GM21528 (cell line): ENCODE measurements at regions not wholly inside any gene's neighbourhood (a gene's known extent, or its start where the extent isn't known, plus 50 kb on each side); places are given as distances from the start of the nearest gene placed in this dataset.

ENCODE experiments used
- ATAC-seq: cut with Tn5 transposase; IDR thresholded peaks from one replicate; pipeline ENCODE4 v1.9.1; 2021; ENCODE audit warnings: mild to moderate bottlenecking, moderate library complexity; ENCODE audit not compliant: unreplicated experiment, low FRiP score

DNA sequence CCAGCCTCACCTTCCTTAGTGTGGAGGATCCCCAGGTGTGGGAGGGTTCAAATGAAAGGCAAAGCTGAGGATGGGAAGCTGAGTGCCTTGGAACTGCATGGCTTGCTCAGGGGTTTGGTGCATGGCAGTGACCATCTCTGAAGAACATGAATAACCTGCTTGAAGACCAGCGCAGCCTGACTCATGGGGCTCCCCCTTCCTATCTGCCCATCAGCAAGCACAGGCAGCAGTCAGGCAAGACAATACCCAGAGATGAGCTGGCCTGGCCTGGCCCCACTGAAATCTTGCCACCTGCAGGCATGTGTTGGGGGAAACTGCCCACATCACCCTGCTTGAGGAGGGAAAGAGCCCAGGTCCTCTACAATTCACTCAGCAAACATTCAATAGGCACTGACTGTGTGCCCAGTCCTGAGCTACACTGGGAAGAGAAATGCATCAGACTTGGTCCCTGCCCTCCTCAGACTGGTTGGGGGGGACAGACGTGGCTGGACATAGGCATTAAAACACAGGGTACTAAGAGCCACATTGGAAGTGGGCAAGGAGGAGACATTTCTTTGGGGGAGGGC, 105.0 kb upstream of the ALDH1B1 start:
- ATAC-seq, result no peak

- ATAC-seq, result no peak
These were observed 105.7 kb upstream of the ALDH1B1 start for GRCh38 chr9:38286766-38287165.

DNA sequence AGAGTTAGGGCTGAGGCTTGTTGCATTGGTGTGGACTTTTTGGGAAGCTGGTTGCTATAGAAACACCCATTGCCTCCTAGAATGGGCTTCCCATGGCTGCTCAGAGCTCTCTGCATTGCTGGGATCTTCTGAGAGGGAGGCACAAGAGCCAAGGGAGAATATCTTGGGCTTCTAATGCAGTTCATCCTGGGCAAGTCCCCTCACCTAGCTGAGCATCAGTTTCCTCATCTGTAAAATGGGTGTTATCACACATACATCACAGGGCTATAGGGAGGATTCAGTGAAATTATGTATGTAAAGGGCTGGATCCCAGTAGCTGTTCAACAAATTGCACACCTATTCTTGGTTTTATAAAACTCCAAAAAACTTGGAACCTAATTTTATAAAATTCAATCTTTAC, 106.1 kb upstream of the ALDH1B1 start:
- ATAC-seq, result no peak

DNA sequence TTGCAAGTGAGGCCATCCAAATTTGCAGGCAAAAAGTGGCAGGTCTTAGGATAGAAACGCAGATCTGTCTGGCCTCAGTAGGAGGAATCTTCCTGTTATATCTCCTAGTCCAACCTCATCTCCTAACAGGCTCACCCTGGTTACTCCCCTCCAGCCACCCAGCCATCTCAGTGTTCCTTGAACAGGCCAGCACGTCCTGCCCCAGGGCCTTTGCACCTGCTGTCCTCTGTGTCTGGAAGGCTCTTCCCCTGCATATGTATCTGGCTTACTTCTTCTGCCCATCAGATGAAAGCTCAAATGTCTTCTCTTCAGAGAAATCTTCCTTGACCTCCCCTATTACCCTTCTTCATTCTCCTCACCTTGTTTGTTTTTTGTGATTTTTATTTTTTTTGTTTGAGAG, 107.3 kb upstream of the ALDH1B1 start:
- ATAC-seq, result no peak

- no peak for ATAC-seq
These were observed 107.9 kb upstream of the ALDH1B1 start for GRCh38 chr9:38284588-38285051.

- no peak for ATAC-seq
These were observed 108.4 kb upstream of the ALDH1B1 start for GRCh38 chr9:38284039-38284575.

DNA sequence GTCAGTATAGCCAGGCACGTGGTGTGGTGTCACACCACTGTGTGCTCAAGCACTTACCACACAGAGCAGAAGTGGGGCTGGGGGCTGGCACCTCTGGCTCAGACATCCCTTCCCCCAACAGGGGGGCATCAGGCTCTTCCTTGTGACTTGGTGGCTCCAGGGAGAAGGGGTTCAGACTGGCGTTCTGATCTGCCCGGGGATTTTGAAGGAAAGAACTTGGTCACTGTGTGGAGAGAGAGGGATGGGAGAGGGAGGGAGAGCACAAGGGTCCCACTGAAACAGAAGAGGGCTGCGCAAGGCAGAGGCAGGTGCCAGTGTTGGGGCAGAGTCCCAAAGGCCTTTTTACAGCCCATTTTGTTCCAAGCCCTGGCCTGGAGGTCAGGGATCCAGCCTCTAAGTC, 109.7 kb upstream of the ALDH1B1 start:
- no peak for ATAC-seq

GRCh38 chr9:38281917-38282316, 110.6 kb upstream of the ALDH1B1 start:
- ATAC-seq, result no peak

DNA sequence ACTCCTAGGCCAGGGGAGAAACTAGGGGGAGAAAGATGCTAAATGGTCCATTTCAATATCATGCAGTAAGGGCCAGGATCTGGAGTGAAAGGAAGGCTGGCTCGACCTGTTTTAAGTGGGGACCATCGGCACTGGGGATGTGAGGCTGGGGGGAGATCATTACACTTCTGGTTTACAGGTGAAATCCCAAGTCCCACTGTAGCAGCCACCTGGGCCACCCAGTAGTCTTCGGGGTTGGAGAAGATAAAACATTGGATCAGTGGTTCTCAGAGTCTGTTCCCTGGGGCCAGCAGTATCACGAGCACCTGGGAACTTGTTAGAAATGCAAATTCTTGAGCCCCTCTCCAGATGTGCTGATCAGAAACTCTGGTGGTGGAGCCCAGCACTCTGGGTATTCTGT, 111.3 kb upstream of the ALDH1B1 start:
- ATAC-seq, result no peak

DNA sequence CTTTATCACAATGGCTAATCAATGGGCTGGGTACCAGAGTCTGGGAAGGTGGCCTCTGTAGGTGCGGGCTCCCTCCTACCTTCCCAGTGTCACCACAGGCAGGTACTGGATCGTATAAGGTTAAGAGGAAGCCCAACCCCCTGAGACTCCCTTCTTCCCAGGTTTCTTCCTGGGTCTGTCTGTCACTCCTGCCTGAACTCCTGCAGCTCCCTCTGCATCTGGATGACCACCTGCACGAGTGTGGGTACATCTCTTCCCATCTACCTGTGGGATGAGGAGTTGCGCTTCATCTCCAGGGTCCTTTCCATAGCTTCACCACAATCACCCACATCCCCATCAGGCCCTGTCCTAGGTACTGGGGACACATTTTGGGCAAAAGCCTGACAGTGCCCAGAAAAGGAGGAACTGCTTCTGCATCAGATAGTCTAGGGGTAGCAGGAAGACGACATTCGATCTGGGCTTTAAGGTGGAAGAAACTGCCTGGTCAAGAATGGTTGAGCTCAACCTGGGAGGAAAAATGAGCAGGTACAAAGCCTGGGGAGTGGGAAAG, 112.2 kb upstream of the ALDH1B1 start:
- ATAC-seq, result no peak

- ATAC-seq, result no peak
These were observed 113.4 kb upstream of the ALDH1B1 start for GRCh38 chr9:38278931-38279679.

DNA sequence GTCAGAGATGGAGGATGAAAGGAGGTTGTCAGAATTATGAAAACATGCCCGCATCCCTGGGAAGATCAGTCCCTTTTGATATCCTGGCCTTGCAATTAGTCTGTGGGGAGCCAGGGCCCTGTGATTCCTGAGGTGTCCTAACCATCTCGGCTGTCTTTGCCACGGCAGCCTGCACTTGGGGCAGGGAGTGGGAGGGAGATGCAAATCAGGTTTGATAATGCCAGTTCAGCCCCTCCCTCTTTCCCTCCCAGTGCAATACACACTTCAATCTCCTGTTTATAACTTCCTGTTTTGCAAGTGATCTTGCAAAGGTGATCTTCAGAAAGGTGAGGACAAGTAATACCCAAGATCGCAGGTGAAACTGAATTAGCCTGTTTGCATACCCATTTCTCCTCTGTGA, 114.0 kb upstream of the ALDH1B1 start:
- no peak for ATAC-seq

- no peak for ATAC-seq
These were observed 114.8 kb upstream of the ALDH1B1 start for GRCh38 chr9:38277601-38278200.

GRCh38 chr9:38276771-38277439, 115.6 kb upstream of the ALDH1B1 start:
- no peak for ATAC-seq

DNA sequence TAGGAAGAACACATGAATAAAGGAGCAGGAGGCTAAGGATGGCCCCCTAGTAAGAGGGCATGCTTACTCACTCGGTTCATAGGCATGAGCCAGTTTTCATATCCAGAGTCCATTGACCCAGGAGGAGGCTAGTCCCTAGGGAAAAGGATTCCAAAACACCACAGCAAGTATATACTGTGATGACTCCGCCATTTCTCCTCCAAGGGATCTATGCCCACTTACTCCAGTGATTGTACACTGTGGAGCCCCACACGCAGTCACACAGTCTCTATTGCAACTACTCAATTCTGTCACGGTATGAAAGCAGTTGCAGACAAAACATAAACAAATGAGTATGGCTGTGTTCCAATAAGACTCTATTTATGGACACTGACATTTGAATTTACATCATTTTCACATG, 117.7 kb upstream of the ALDH1B1 start:
- ATAC-seq, result no peak

DNA sequence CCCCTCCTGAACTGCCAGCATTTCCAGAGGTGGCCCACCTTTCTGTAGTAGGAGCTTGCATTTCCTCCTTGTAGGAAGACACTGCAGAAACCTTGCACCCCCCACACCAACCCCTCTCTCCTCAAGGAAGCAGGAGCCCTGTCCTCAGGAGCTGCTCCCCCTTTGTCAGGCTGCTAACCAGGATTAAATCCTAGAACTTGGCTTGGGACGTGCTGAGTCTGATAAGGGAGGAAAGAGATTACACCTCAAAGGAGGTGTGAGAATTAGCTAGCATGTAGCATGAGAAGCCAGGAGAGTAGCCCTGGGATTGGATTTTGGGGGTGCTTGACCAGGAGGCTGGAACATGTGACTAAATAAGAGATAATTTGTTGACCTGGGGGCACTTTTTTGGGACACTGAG, 119.8 kb upstream of the ALDH1B1 start:
- no peak for ATAC-seq

- ATAC-seq, result no peak
These were observed 120.7 kb upstream of the ALDH1B1 start for GRCh38 chr9:38271666-38272241.

DNA sequence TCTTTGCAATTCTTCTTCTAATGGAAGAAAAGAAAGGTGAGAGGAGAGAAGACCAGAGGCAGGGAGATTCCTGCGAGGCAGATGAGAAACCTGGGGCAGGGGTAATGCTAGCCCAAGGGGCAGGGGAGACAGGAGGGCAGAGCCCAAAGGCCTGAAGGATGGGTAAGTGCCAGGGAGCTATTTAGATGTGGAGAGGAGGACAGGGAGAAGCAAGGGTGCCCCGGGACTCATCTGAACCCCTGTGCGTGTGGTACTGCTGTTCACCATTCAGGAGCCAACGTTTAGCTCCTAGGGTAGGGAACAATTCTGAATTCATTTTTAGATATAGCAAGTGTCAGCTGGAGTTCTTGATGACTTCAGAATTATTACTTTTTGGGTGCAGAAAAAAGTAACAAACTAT, 122.7 kb upstream of the ALDH1B1 start:
- no peak for ATAC-seq

DNA sequence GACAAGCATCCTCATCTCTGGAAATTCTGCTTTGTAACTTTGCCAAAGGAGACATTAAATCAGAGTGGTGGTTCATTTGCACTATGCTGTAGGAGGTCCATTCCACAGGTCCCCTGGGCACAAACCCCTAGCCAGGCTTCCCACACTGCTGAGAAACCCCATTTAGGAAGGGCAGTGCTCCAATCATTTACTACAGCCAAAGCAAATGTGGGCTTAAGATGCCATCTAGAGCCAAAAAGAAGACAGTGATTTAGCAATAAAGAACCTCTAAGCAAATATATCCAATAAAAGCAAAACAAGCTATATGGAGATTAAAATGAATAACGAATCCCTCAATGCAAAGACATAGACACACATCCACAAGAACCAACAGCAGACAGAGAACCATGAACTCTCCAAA, 129.0 kb upstream of the ALDH1B1 start:
- ATAC-seq, result no peak

DNA sequence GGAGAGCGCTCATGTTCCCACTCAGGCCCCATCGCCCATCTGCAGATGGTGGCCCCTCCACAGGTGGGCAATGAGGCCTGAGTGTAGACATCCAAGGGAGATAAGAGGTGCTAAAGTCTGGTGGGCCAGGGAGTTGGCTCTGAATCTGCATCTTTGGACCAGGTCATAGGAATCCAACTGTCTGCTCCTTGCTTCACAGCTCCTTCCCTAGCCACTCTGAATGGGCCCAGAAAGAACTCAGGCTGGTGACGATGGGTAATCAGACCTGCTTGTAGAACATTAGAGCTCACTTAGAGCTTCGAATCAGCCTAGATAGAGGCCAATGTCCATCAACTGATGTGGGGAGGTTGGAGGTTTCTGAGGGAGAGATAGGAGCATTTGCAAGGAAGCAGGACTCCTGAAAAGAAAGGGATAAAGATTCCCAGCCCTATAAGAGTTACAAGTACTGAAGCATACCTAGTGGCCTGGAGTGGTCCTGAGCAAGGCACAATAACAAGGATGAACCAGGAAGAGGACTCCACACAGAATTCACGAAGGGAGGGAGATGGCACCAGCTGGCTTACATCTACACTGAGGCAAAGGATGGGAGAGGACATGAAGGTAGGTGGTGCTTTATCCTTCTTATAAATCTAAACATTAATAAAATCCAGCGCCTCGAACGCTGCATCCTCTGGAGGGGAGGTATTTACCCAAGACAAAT, 132.8 kb upstream of the ALDH1B1 start:
- no peak for ATAC-seq
